GM23338 (cell line): ENCODE measurements at regions not wholly inside any gene's neighbourhood (a gene's known extent, or its start where the extent isn't known, plus 50 kb on each side); places are given as distances from the start of the nearest gene placed in this dataset.

Experiments
- CREB1 ChIP-seq: fragments of 250-450 bp; sonication (Bioruptor Pico); IDR thresholded peaks from 2 replicates; pipeline ENCODE4 v1.5.0; 2020; ENCODE audit warnings: low read depth, mild to moderate bottlenecking, moderate library complexity
- CTCF ChIP-seq, 2 experiments: fragments of 200-600 bp in 1 of 2; sonication (generic) in 1 of 2; conservative IDR thresholded peaks; 2 replicates each; pipeline versions ENCODE4 v1.5.1 to v1.6.1; 2016 to 2017; ENCODE audit warnings: antibody characterized with exemption in 2 of 2, low read depth in 2 of 2, mild to moderate bottlenecking in 2 of 2, moderate library complexity in 1 of 2
- ETS1 ChIP-seq: IDR thresholded peaks from 2 replicates; pipeline ENCODE4 v1.6.1; 2016; ENCODE audit warnings: antibody characterized with exemption
- EZH2 ChIP-seq: fragments of 200-600 bp; sonication (generic); IDR thresholded peaks from one replicate; pipeline ENCODE4 v1.8.0; 2017; ENCODE audit warnings: antibody characterized with exemption, mild to moderate bottlenecking, low read depth; ENCODE audit not compliant: unreplicated experiment
- EZH2phosphoT487 ChIP-seq: fragments of 200-600 bp; sonication (generic); IDR thresholded peaks from one replicate; pipeline ENCODE4 v1.8.1; 2018; ENCODE audit warnings: antibody characterized with exemption; ENCODE audit not compliant: unreplicated experiment
- JUNB ChIP-seq: IDR thresholded peaks from one replicate; pipeline ENCODE4 v1.6.1; 2016; ENCODE audit warnings: antibody characterized with exemption; ENCODE audit not compliant: unreplicated experiment
- NANOG ChIP-seq: IDR thresholded peaks from 2 replicates; pipeline ENCODE4 v1.6.1; 2016; ENCODE audit warnings: antibody characterized with exemption, borderline replicate concordance
- POLR2AphosphoS5 ChIP-seq: IDR thresholded peaks from 2 replicates; pipeline ENCODE4 v1.6.1; 2016; ENCODE audit warnings: antibody characterized with exemption, low read depth
- REST ChIP-seq: IDR thresholded peaks from one replicate; pipeline ENCODE4 v1.6.1; 2018; ENCODE audit warnings: antibody characterized with exemption; ENCODE audit not compliant: unreplicated experiment
- ZNF114 ChIP-seq: fragments of 250-450 bp; sonication (Bioruptor Pico); IDR thresholded peaks from 2 replicates; pipeline ENCODE4 v1.5.0; 2020; ENCODE audit warnings: mild to moderate bottlenecking, moderate library complexity
- ZNF331 ChIP-seq: fragments of 250-450 bp; sonication (Bioruptor Pico); IDR thresholded peaks from 2 replicates; pipeline ENCODE4 v1.5.0; 2020; ENCODE audit warnings: low read depth, mild to moderate bottlenecking, moderate library complexity

GRCh38 chr6:159564456-159564855 is 128.6 kb downstream of the SOD2 start:
- no peak for TF ChIP-seq POLR2AphosphoS5
- no peak for TF ChIP-seq JUNB
- TF ChIP-seq CTCF (conservative IDR thresholded peaks at IDR 0.05; ENCODE audit: low read depth in 2 of 2) = no peak
- TF ChIP-seq ZNF331 (CRISPR knock-in tag) = no peak
- TF ChIP-seq CREB1 (CRISPR knock-in tag) = no peak
- no peak for TF ChIP-seq EZH2
- TF ChIP-seq REST = no peak
- TF ChIP-seq ZNF114 (CRISPR knock-in tag) = no peak
- TF ChIP-seq EZH2phosphoT487 = no peak
- TF ChIP-seq NANOG = no peak
- TF ChIP-seq ETS1 = no peak
